ENCODE measurements at regions not wholly inside any gene's neighbourhood (a gene's known extent, or its start where the extent isn't known, plus 50 kb on each side); places are given as distances from the start of the nearest gene placed in this dataset.
"Not testable (repeated sequence)": the region's sequence is repeated elsewhere in the genome, so short reads cannot be mapped to it uniquely, and the experiment has no call there.

DNA sequence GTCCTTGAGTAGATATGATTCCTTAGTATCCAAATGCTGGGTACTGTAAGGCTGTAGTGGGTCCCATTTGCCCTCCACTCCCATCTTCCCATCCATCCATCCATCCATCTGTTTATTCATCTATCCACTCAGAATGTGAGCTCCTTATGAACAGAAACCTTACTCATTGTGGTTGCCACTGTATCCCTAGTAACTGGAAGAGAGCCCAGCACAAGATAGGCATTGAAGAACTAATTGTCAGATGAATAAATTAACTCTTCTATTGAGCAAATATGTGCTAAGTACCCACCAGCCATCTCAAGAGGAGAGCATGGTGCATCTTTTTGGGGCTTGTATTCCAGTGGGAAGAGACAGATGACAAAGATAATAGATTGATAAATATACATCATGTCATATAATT is 86.4 kb upstream of the SEZ6L start:
- H3K36me3 Mint-ChIP-seq: no peaks in the 10 kb centered on the region
- ChIA-PET POLR2A (ENCODE audit: partially characterized antibody) (no interaction called here), CTCF (ENCODE audit: partially characterized antibody) (no interaction called here)
- DNase-seq: no peak
- H3K4me1 Mint-ChIP-seq: no peaks in the 10 kb centered on the region
- Histone ChIP-seq H3K4me1 (ENCODE audit: insufficient read depth, low read length) (no peaks in the 10 kb centered on the region), H3K27ac (ENCODE audit: low read depth, low read length) (no peak overlapping the region), H3K4me3 (ENCODE audit: low read length in 2 of 2) (no peak overlapping the region), H3K36me3 (ENCODE audit: insufficient read depth, low read length) (no peaks in the 10 kb centered on the region), H3K9me3 (ENCODE audit: control insufficient read depth in 1 of 2, low read length in 2 of 2) (no peaks in the 10 kb centered on the region), H3K27me3 (ENCODE audit: insufficient read depth, low read length) (no peaks in the 10 kb centered on the region)
- intact Hi-C loops (cut with micrococcal nuclease): no loop called here
- no peak overlapping the region for H3K27ac Mint-ChIP-seq
- peaks cover 2 to 6% of the 10 kb centered on the region in 2 donors for H3K27me3 Mint-ChIP-seq
- no peak overlapping the region for H3K4me3 Mint-ChIP-seq
- H3K9me3 Mint-ChIP-seq: peaks cover 0 to 12% (median 3%) of the 10 kb centered on the region in 8 donors

DNA sequence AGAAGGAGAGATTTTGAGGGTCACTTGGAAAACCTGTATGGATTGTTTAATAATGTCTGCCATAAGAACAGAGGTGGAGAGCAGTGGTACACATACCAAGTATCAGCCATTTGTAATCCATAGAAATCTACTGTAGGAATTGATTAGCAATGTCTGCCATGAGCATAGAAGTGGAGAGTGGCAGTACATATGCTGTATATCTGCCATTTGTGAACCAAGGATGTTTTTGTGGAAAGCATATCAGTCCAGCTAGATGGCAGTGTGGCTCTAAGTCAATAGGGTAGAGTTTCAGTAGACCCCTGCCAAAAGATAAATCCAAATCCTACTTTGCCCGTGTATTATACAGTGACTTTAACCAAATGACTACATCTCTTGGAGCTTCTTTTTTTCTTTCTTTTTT is 82.9 kb upstream of the SEZ6L start:
- H3K9me3 Mint-ChIP-seq: no peaks in the 10 kb centered on the region
- no peak for DNase-seq

DNA sequence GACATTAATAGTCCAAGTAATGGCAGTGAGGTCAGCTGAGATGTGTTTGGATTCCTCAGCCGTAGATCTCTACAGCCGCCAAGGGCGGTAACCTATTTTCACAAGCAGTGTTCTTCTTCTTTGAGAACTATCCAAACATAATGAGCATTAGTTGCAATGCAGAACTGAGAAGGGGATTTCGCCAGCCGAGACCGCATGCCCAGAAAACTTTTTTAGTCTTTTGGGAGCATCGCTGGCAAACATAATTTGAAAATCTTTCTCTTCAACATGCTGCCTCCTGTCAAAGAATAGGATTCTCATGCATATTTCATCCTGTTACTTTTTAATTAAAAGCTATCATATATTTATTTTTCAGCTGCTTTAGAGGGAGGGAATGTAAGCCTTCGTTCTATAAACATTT is 81.4 kb upstream of the SEZ6L start:
- intact Hi-C loops (cut with micrococcal nuclease): no loop called here
- Mint-ChIP-seq H3K36me3 (no peaks in the 10 kb centered on the region), H3K9me3 (no peaks in the 10 kb centered on the region), H3K4me1 (no peaks in the 10 kb centered on the region), H3K4me3 (no peak overlapping the region), H3K27me3 (peaks cover 0 to 2% of the 10 kb centered on the region in 2 donors), H3K27ac (no peak overlapping the region)
- H3K36me3 ChIP-seq (ENCODE audit: insufficient read depth, low read length): no peaks in the 10 kb centered on the region
- no peaks in the 10 kb centered on the region for H3K27me3 ChIP-seq (ENCODE audit: insufficient read depth, low read length)
- H3K27ac ChIP-seq (ENCODE audit: low read depth, low read length): no peak overlapping the region
- no peaks in the 10 kb centered on the region for H3K4me1 ChIP-seq (ENCODE audit: insufficient read depth, low read length)
- H3K9me3 ChIP-seq (ENCODE audit: control insufficient read depth in 1 of 2, low read length in 2 of 2): no peaks in the 10 kb centered on the region
- ChIA-PET CTCF (ENCODE audit: partially characterized antibody) (no interaction called here), POLR2A (ENCODE audit: partially characterized antibody) (no interaction called here)
- no peak overlapping the region for H3K4me3 ChIP-seq (ENCODE audit: low read length in 2 of 2)
- no peak for DNase-seq

More for the DNA sequence above, 82.9 kb upstream of the SEZ6L start:
- no peaks in the 10 kb centered on the region for H3K4me1 Mint-ChIP-seq
- no peaks in the 10 kb centered on the region for H3K36me3 Mint-ChIP-seq
- peaks cover 0 to 2% of the 10 kb centered on the region in 2 donors for H3K27me3 Mint-ChIP-seq
- no peak overlapping the region for H3K4me3 Mint-ChIP-seq
- ChIA-PET CTCF (ENCODE audit: partially characterized antibody) (no interaction called here), POLR2A (ENCODE audit: partially characterized antibody) (no interaction called here)
- Histone ChIP-seq H3K27me3 (ENCODE audit: insufficient read depth, low read length) (no peaks in the 10 kb centered on the region), H3K9me3 (ENCODE audit: control insufficient read depth in 1 of 2, low read length in 2 of 2) (no peaks in the 10 kb centered on the region), H3K36me3 (ENCODE audit: insufficient read depth, low read length) (no peaks in the 10 kb centered on the region), H3K27ac (ENCODE audit: low read depth, low read length) (no peak overlapping the region), H3K4me1 (ENCODE audit: insufficient read depth, low read length) (no peaks in the 10 kb centered on the region), H3K4me3 (ENCODE audit: low read length in 2 of 2) (no peak overlapping the region)
- intact Hi-C loops (cut with micrococcal nuclease): no loop called here
- H3K27ac Mint-ChIP-seq: no peak overlapping the region

DNA sequence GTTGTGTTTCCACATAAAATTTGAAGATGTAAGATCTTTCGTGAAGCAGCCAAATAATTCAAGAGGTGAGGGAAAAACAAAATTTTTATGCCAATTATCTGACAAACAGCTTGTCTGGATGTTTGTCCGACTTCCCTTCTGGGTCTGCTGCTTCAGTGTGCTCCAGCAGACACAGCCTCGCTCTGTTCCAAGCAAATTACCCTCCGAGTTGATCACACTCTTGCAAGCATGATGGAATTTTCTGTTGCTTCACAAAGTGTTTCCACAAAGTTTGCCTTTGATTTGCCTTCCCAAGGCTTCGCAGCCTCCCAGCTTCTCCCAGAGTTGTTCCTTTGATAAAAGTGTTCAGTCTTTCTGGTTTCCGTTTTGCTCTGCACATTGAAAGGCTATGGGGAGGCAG is 78.4 kb upstream of the SEZ6L start:
- intact Hi-C loops (cut with micrococcal nuclease): no loop called here

DNA sequence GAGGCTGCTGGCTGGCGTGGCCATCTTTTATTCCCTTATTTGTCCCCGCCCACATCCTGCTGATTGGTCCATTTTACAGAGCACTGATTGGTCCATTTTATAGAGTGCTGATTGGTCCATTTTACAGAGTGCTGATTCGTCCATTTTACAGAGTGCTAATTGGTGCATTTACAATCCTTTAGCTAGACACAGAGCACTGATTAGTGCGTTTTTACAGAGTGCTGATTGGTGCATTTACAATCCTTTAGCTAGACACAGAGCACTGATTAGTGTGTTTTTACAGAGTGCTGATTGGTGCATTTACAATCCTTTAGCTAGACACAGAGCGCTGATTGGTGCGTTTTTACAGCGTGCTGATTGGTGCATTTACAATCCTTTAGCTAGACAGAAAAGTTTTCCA is 74.8 kb upstream of the SEZ6L start:
- H3K27me3 Mint-ChIP-seq; POLR2A ChIA-PET (ENCODE audit: partially characterized antibody); CTCF ChIA-PET (ENCODE audit: partially characterized antibody); H3K27ac Mint-ChIP-seq; intact Hi-C loops (cut with micrococcal nuclease); H3K4me3 Mint-ChIP-seq; DNase-seq; H3K9me3 Mint-ChIP-seq; H3K4me1 Mint-ChIP-seq; H3K4me1 ChIP-seq (ENCODE audit: insufficient read depth, low read length); H3K36me3 ChIP-seq (ENCODE audit: insufficient read depth, low read length); H3K9me3 ChIP-seq (ENCODE audit: control insufficient read depth in 1 of 2, low read length in 2 of 2); H3K4me3 ChIP-seq (ENCODE audit: low read length in 2 of 2); H3K36me3 Mint-ChIP-seq; H3K27me3 ChIP-seq (ENCODE audit: insufficient read depth, low read length); H3K27ac ChIP-seq (ENCODE audit: low read depth, low read length): not testable (repeated sequence)

More for the DNA sequence above, 78.4 kb upstream of the SEZ6L start:
- H3K4me1 Mint-ChIP-seq: no peaks in the 10 kb centered on the region
- no peak for DNase-seq
- no peak overlapping the region for H3K27ac ChIP-seq (ENCODE audit: low read depth, low read length)
- no peaks in the 10 kb centered on the region for H3K4me1 ChIP-seq (ENCODE audit: insufficient read depth, low read length)
- H3K4me3 Mint-ChIP-seq: no peak overlapping the region
- H3K27me3 ChIP-seq (ENCODE audit: insufficient read depth, low read length): no peaks in the 10 kb centered on the region
- CTCF ChIA-PET (ENCODE audit: partially characterized antibody): interaction anchor here (1.6 kb wide), 1 partner anchor 10 kb away, joined by 3 read pairs; no protein-coding TSS in a partner anchor
- no peak overlapping the region for H3K4me3 ChIP-seq (ENCODE audit: low read length in 2 of 2)
- peaks cover 0 to 5% (median 1%) of the 10 kb centered on the region in 8 donors for H3K9me3 Mint-ChIP-seq
- no peaks in the 10 kb centered on the region for H3K36me3 ChIP-seq (ENCODE audit: insufficient read depth, low read length)
- H3K36me3 Mint-ChIP-seq: no peaks in the 10 kb centered on the region
- H3K27ac Mint-ChIP-seq: no peak overlapping the region
- H3K27me3 Mint-ChIP-seq: peaks cover 0 to 2% of the 10 kb centered on the region in 2 donors
- POLR2A ChIA-PET (ENCODE audit: partially characterized antibody): no interaction called here
- no peaks in the 10 kb centered on the region for H3K9me3 ChIP-seq (ENCODE audit: control insufficient read depth in 1 of 2, low read length in 2 of 2)

DNA sequence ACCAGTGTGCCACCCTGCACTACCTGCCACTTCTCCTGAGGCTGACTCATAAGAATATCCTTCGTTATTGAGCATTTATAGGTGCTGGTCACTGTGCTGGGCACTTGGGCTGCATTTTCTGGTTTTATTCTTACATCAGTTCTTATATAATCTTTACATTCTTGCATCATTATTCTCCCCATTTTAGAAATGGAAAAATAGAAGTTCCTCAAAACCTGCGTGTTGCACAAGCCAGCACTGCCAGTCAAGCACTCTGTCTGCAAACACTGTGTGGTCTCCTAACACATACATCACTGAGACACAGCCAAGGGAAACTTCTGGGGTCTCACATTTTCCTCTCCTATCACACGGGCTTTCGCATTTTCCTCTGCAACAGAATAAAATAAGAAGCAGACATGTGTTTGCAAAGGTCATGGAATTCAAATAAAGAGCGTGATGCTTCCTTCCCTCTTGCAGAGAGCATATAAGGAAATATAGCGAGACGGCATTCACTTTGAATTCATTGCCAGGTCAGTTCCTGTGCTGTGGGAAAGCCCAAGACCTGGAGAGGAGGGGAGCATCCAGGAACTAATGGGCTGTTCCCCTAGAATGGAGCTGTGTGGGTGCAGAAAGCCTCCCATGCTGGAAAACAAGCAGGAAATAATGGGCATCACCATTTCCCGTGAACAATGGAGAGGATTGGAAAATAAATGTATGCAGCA is 73.9 kb upstream of the SEZ6L start:
- DNase-seq: no peak
- no peaks in the 10 kb centered on the region for H3K36me3 Mint-ChIP-seq
- H3K4me3 ChIP-seq (ENCODE audit: low read length in 2 of 2): no peak overlapping the region
- peaks cover 0 to 5% (median 1%) of the 10 kb centered on the region in 8 donors for H3K9me3 Mint-ChIP-seq
- H3K36me3 ChIP-seq (ENCODE audit: insufficient read depth, low read length): no peaks in the 10 kb centered on the region
- H3K27ac Mint-ChIP-seq: no peak overlapping the region
- H3K27me3 ChIP-seq (ENCODE audit: insufficient read depth, low read length): no peaks in the 10 kb centered on the region
- no peak overlapping the region for H3K4me3 Mint-ChIP-seq
- ChIA-PET POLR2A (ENCODE audit: partially characterized antibody) (no interaction called here), CTCF (ENCODE audit: partially characterized antibody) (no interaction called here)
- no peaks in the 10 kb centered on the region for H3K9me3 ChIP-seq (ENCODE audit: control insufficient read depth in 1 of 2, low read length in 2 of 2)
- H3K27ac ChIP-seq (ENCODE audit: low read depth, low read length): no peak overlapping the region
- intact Hi-C loops (cut with micrococcal nuclease): no loop called here
- H3K4me1 ChIP-seq (ENCODE audit: insufficient read depth, low read length): no peaks in the 10 kb centered on the region
- H3K27me3 Mint-ChIP-seq: peaks cover 3 to 4% of the 10 kb centered on the region in 2 donors
- no peaks in the 10 kb centered on the region for H3K4me1 Mint-ChIP-seq

DNA sequence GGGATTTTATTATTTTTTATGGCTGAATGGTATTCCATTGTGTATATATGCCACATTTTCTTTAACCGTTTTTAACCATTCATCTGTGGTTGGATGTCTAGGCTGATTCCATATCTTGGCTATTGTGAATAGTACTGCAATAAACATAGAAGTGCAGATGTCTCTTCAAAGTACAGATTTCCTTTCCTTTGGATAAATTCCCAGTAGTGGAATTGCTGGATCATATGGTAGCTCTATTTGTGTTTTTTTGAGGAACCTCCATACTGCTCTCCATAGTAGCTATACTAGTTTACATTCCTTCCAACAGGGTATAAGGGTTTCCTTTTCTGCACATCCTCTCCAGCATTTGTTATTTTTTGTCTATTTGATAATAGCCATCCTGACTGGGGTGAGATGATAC is 71.9 kb upstream of the SEZ6L start:
- Histone ChIP-seq H3K4me1 (ENCODE audit: insufficient read depth, low read length) (no peaks in the 10 kb centered on the region), H3K27ac (ENCODE audit: low read depth, low read length) (no peak overlapping the region), H3K36me3 (ENCODE audit: insufficient read depth, low read length) (no peaks in the 10 kb centered on the region), H3K4me3 (ENCODE audit: low read length in 2 of 2) (no peak overlapping the region), H3K9me3 (ENCODE audit: control insufficient read depth in 1 of 2, low read length in 2 of 2) (no peaks in the 10 kb centered on the region), H3K27me3 (ENCODE audit: insufficient read depth, low read length) (no peaks in the 10 kb centered on the region)
- no peak for DNase-seq
- Mint-ChIP-seq H3K9me3 (peaks cover 0 to 5% (median 1%) of the 10 kb centered on the region in 8 donors), H3K36me3 (no peaks in the 10 kb centered on the region), H3K4me3 (no peak overlapping the region), H3K27me3 (peaks cover 4 to 7% of the 10 kb centered on the region in 2 donors), H3K4me1 (no peaks in the 10 kb centered on the region), H3K27ac (no peak overlapping the region)
- CTCF ChIA-PET (ENCODE audit: partially characterized antibody): no interaction called here
- intact Hi-C loops (cut with micrococcal nuclease): no loop called here
- POLR2A ChIA-PET (ENCODE audit: partially characterized antibody): no interaction called here

DNA sequence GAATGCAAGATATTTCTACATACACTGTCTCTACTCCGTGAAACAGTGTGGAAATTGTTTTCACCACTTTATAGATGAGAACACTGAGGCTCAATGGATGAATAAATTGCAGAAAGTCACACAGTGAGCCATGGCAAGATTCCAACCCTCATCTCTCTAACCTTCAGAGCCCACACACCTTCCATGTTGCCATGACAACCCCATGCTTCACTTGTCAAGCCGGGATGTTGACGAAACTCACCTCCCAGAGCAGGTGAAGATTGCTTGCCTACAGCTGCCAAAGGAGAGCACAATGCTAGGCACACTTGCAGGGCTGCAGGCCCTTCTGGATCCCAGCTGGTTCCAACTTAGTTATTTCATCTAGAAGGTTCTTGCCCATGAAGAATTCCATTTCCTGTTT is 71.4 kb upstream of the SEZ6L start:
- Histone ChIP-seq H3K9me3 (ENCODE audit: control insufficient read depth in 1 of 2, low read length in 2 of 2) (no peaks in the 10 kb centered on the region), H3K36me3 (ENCODE audit: insufficient read depth, low read length) (no peaks in the 10 kb centered on the region), H3K4me3 (ENCODE audit: low read length in 2 of 2) (no peak overlapping the region), H3K27me3 (ENCODE audit: insufficient read depth, low read length) (no peaks in the 10 kb centered on the region), H3K27ac (ENCODE audit: low read depth, low read length) (no peak overlapping the region), H3K4me1 (ENCODE audit: insufficient read depth, low read length) (no peaks in the 10 kb centered on the region)
- DNase-seq: no peak
- Mint-ChIP-seq H3K27ac (no peak overlapping the region), H3K27me3 (peaks cover 4 to 7% of the 10 kb centered on the region in 2 donors), H3K4me1 (no peaks in the 10 kb centered on the region), H3K36me3 (no peaks in the 10 kb centered on the region), H3K4me3 (no peak overlapping the region), H3K9me3 (peaks cover 0 to 5% (median 1%) of the 10 kb centered on the region in 8 donors)
- ChIA-PET CTCF (ENCODE audit: partially characterized antibody) (no interaction called here), POLR2A (ENCODE audit: partially characterized antibody) (no interaction called here)
- intact Hi-C loops (cut with micrococcal nuclease): no loop called here

Data from CD4-positive, alpha-beta memory T cell (primary cell).